HL-60 (cell line): ENCODE measurements at regions not wholly inside any gene's neighbourhood (a gene's known extent, or its start where the extent isn't known, plus 50 kb on each side); places are given as distances from the start of the nearest gene placed in this dataset.

Source experiments
- GABPA ChIP-seq: IDR thresholded peaks from 2 replicates; pipeline ENCODE4 v1.6.1; 2012; ENCODE audit warnings: low read depth
- POLR2AphosphoS5 ChIP-seq: IDR thresholded peaks from 2 replicates; pipeline ENCODE4 v1.6.1; 2012; ENCODE audit warnings: low read depth
- SPI1 ChIP-seq: IDR thresholded peaks from 2 replicates; pipeline ENCODE4 v1.6.1; 2012; ENCODE audit warnings: low read depth, mild to moderate bottlenecking, borderline replicate concordance
- TF ChIP-seq, protein P1 (sequence below): IDR thresholded peaks from one replicate; pipeline ENCODE4 v1.5.1; 2011; ENCODE audit warnings: low read length, control low read depth, inconsistent platforms; ENCODE audit not compliant: insufficient read depth
- TF ChIP-seq, protein P2 (sequence below): IDR thresholded peaks from 2 replicates; pipeline ENCODE4 v1.6.1; 2012; ENCODE audit warnings: low read depth; ENCODE audit not compliant: insufficient replicate concordance

DNA sequence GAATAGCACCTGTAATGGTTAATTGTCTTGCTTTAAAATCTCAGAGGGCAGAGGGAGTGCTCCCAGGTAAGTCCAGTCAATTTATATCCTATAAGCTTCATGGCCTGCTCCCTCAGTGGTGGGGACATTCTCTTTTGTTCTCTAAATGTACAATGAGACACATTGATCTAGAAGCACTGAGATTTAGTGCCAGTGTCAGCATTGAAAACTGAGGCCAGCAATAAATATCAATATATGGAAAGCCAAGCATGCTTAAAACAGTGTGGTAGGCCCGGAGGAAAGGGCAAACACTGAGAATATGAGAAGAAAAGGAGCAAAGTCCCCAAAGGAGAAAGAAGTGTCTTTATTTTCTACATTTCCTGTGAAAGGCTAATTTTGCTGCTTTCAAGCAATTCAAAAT, 68.4 kb upstream of the CCN2 start:
- TF ChIP-seq, protein P1, sequence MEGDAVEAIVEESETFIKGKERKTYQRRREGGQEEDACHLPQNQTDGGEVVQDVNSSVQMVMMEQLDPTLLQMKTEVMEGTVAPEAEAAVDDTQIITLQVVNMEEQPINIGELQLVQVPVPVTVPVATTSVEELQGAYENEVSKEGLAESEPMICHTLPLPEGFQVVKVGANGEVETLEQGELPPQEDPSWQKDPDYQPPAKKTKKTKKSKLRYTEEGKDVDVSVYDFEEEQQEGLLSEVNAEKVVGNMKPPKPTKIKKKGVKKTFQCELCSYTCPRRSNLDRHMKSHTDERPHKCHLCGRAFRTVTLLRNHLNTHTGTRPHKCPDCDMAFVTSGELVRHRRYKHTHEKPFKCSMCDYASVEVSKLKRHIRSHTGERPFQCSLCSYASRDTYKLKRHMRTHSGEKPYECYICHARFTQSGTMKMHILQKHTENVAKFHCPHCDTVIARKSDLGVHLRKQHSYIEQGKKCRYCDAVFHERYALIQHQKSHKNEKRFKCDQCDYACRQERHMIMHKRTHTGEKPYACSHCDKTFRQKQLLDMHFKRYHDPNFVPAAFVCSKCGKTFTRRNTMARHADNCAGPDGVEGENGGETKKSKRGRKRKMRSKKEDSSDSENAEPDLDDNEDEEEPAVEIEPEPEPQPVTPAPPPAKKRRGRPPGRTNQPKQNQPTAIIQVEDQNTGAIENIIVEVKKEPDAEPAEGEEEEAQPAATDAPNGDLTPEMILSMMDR = no peak
- TF ChIP-seq, protein P2, sequence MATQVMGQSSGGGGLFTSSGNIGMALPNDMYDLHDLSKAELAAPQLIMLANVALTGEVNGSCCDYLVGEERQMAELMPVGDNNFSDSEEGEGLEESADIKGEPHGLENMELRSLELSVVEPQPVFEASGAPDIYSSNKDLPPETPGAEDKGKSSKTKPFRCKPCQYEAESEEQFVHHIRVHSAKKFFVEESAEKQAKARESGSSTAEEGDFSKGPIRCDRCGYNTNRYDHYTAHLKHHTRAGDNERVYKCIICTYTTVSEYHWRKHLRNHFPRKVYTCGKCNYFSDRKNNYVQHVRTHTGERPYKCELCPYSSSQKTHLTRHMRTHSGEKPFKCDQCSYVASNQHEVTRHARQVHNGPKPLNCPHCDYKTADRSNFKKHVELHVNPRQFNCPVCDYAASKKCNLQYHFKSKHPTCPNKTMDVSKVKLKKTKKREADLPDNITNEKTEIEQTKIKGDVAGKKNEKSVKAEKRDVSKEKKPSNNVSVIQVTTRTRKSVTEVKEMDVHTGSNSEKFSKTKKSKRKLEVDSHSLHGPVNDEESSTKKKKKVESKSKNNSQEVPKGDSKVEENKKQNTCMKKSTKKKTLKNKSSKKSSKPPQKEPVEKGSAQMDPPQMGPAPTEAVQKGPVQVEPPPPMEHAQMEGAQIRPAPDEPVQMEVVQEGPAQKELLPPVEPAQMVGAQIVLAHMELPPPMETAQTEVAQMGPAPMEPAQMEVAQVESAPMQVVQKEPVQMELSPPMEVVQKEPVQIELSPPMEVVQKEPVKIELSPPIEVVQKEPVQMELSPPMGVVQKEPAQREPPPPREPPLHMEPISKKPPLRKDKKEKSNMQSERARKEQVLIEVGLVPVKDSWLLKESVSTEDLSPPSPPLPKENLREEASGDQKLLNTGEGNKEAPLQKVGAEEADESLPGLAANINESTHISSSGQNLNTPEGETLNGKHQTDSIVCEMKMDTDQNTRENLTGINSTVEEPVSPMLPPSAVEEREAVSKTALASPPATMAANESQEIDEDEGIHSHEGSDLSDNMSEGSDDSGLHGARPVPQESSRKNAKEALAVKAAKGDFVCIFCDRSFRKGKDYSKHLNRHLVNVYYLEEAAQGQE = no peak
- TF ChIP-seq POLR2AphosphoS5 (no peak), GABPA (no peak), SPI1 (no peak)
